ENCODE measurements at regions not wholly inside any gene's neighbourhood (a gene's known extent, or its start where the extent isn't known, plus 50 kb on each side); places are given as distances from the start of the nearest gene placed in this dataset.

- no peak for TF ChIP-seq CTCF (IDR thresholded peaks at IDR 0.05; ENCODE audit: low read depth, low read length)
- ChIA-PET POLR2A (no interaction called here), CTCF (no interaction called here)
- H3K27me3 ChIP-seq (ENCODE audit: control insufficient read depth, insufficient read depth, low read length) = no peaks in the 10 kb centered on the region
- no peak overlapping the region for H3K4me3 ChIP-seq (ENCODE audit: low read depth, low read length)
- peaks cover 53% of the 10 kb centered on the region for H3K9me3 ChIP-seq (ENCODE audit: control insufficient read depth, insufficient read depth, low read length)
- H3K27ac ChIP-seq (ENCODE audit: low read depth, low read length) = no peak overlapping the region
- DNase-seq (ENCODE audit: low read depth, low spot score) = no peak
These were observed 323.8 kb upstream of the IRX2 start for GRCh38 chr5:3075309-3075708.

GRCh38 chr5:3068401-3068800 is 316.9 kb upstream of the IRX2 start:
- DNase-seq (ENCODE audit: low read depth, low spot score) = no peak
- POLR2A ChIA-PET = no interaction called here
- Histone ChIP-seq H3K9me3 (ENCODE audit: control insufficient read depth, insufficient read depth, low read length) (peaks cover 54% of the 10 kb centered on the region), H3K4me3 (ENCODE audit: low read depth, low read length) (no peak overlapping the region), H3K27me3 (ENCODE audit: control insufficient read depth, insufficient read depth, low read length) (no peaks in the 10 kb centered on the region), H3K27ac (ENCODE audit: low read depth, low read length) (no peak overlapping the region)
- CTCF ChIA-PET = no interaction called here
- TF ChIP-seq CTCF (IDR thresholded peaks at IDR 0.05; ENCODE audit: low read depth, low read length) = no peak

- peaks cover 49% of the 10 kb centered on the region for H3K9me3 ChIP-seq (ENCODE audit: control insufficient read depth, insufficient read depth, low read length)
- no peaks in the 10 kb centered on the region for H3K27me3 ChIP-seq (ENCODE audit: control insufficient read depth, insufficient read depth, low read length)
- no peak for TF ChIP-seq CTCF (IDR thresholded peaks at IDR 0.05; ENCODE audit: low read depth, low read length)
- no peak overlapping the region for H3K27ac ChIP-seq (ENCODE audit: low read depth, low read length)
- ChIA-PET POLR2A (no interaction called here), CTCF (interaction anchor here (0.7 kb wide), 1 partner anchor 916 kb away, joined by 4 read pairs; no protein-coding TSS in a partner anchor)
- no peak overlapping the region for H3K4me3 ChIP-seq (ENCODE audit: low read depth, low read length)
- DNase-seq (ENCODE audit: low read depth, low spot score) = no peak
These were observed 308.8 kb upstream of the IRX2 start for GRCh38 chr5:3060283-3060682.

- no peak overlapping the region for H3K4me3 ChIP-seq (ENCODE audit: low read depth, low read length)
- H3K27ac ChIP-seq (ENCODE audit: low read depth, low read length) = no peak overlapping the region
- H3K9me3 ChIP-seq (ENCODE audit: control insufficient read depth, insufficient read depth, low read length) = peaks cover 49% of the 10 kb centered on the region
- no peak for DNase-seq (ENCODE audit: low read depth, low spot score)
- H3K27me3 ChIP-seq (ENCODE audit: control insufficient read depth, insufficient read depth, low read length) = no peaks in the 10 kb centered on the region
- ChIA-PET POLR2A (no interaction called here), CTCF (interaction anchor here (0.7 kb wide), 1 partner anchor 917 kb away, joined by 4 read pairs; no protein-coding TSS in a partner anchor)
- TF ChIP-seq CTCF (IDR thresholded peaks at IDR 0.05; ENCODE audit: low read depth, low read length) = no peak
These were observed 308.0 kb upstream of the IRX2 start for GRCh38 chr5:3059488-3059887.

GRCh38 chr5:3058942-3059341 is 307.5 kb upstream of the IRX2 start:
- ChIA-PET POLR2A (no interaction called here), CTCF (no interaction called here)
- Histone ChIP-seq H3K9me3 (ENCODE audit: control insufficient read depth, insufficient read depth, low read length) (peaks cover 44% of the 10 kb centered on the region), H3K4me3 (ENCODE audit: low read depth, low read length) (no peak overlapping the region), H3K27me3 (ENCODE audit: control insufficient read depth, insufficient read depth, low read length) (no peaks in the 10 kb centered on the region), H3K27ac (ENCODE audit: low read depth, low read length) (no peak overlapping the region)
- no peak for DNase-seq (ENCODE audit: low read depth, low spot score)
- no peak for TF ChIP-seq CTCF (IDR thresholded peaks at IDR 0.05; ENCODE audit: low read depth, low read length)
